ENCODE measurements at regions not wholly inside any gene's neighbourhood (a gene's known extent, or its start where the extent isn't known, plus 50 kb on each side); places are given as distances from the start of the nearest gene placed in this dataset.

- no peak for TF ChIP-seq CTCF (IDR thresholded peaks at IDR 0.05)
- H3K4me3 Mint-ChIP-seq, result no peak overlapping the region
- H3K9me3 Mint-ChIP-seq, result peaks cover 24% of the 10 kb centered on the region
- CTCF ChIA-PET, result no interaction called here
- POLR2A ChIA-PET, result no interaction called here
- DNase-seq, result no peak
- intact Hi-C loops (cut with micrococcal nuclease), result no loop called here
- no peaks in the 10 kb centered on the region for H3K36me3 Mint-ChIP-seq (ENCODE audit: low read depth)
- ATAC-seq, result no peak
- no peak overlapping the region for H3K27ac Mint-ChIP-seq
- no peaks in the 10 kb centered on the region for H3K4me1 Mint-ChIP-seq (ENCODE audit: low read depth)
- no peaks in the 10 kb centered on the region for H3K27me3 Mint-ChIP-seq
These were observed 1681.9 kb downstream of the TP53TG3F start for GRCh38 chr16:35141303-35141702.

- TF ChIP-seq CTCF (IDR thresholded peaks at IDR 0.05), result no peak
- intact Hi-C loops (cut with micrococcal nuclease), result no loop called here
- ATAC-seq (no peak), DNase-seq (no peak)
- Mint-ChIP-seq H3K27me3 (no peaks in the 10 kb centered on the region), H3K4me1 (ENCODE audit: low read depth) (no peaks in the 10 kb centered on the region), H3K36me3 (ENCODE audit: low read depth) (no peaks in the 10 kb centered on the region), H3K9me3 (peaks cover 25% of the 10 kb centered on the region), H3K27ac (no peak overlapping the region), H3K4me3 (no peak overlapping the region)
- POLR2A ChIA-PET, result no interaction called here
- CTCF ChIA-PET, result no interaction called here
These were observed 1682.9 kb downstream of the TP53TG3F start for GRCh38 chr16:35142147-35142808.

- Mint-ChIP-seq H3K36me3 (ENCODE audit: low read depth) (no peaks in the 10 kb centered on the region), H3K9me3 (peaks cover 25% of the 10 kb centered on the region), H3K4me3 (no peak overlapping the region), H3K27ac (no peak overlapping the region), H3K4me1 (ENCODE audit: low read depth) (no peaks in the 10 kb centered on the region), H3K27me3 (no peaks in the 10 kb centered on the region)
- ChIA-PET POLR2A (no interaction called here), CTCF (no interaction called here)
- no peak for ATAC-seq
- no peak for DNase-seq
- intact Hi-C loops (cut with micrococcal nuclease), result no loop called here
- TF ChIP-seq CTCF (IDR thresholded peaks at IDR 0.05), result no peak
These were observed 1683.4 kb downstream of the TP53TG3F start for GRCh38 chr16:35142809-35143192.

GRCh38 chr16:35144212-35144932 is 1685.0 kb downstream of the TP53TG3F start:
- no peak for TF ChIP-seq CTCF (IDR thresholded peaks at IDR 0.05)
- Mint-ChIP-seq H3K4me3 (no peak overlapping the region), H3K27ac (no peak overlapping the region), H3K4me1 (ENCODE audit: low read depth) (no peaks in the 10 kb centered on the region), H3K9me3 (peaks cover 26% of the 10 kb centered on the region), H3K36me3 (ENCODE audit: low read depth) (no peaks in the 10 kb centered on the region), H3K27me3 (no peaks in the 10 kb centered on the region)
- DNase-seq (no peak), ATAC-seq (no peak)
- ChIA-PET CTCF (no interaction called here), POLR2A (no interaction called here)
- intact Hi-C loops (cut with micrococcal nuclease), result no loop called here

- intact Hi-C loops (cut with micrococcal nuclease), result no loop called here
- Mint-ChIP-seq H3K4me3 (no peak overlapping the region), H3K36me3 (ENCODE audit: low read depth) (no peaks in the 10 kb centered on the region), H3K27ac (no peak overlapping the region), H3K4me1 (ENCODE audit: low read depth) (no peaks in the 10 kb centered on the region), H3K9me3 (peaks cover 19% of the 10 kb centered on the region), H3K27me3 (no peaks in the 10 kb centered on the region)
- no peak for ATAC-seq
- CTCF ChIA-PET, result no interaction called here
- POLR2A ChIA-PET, result no interaction called here
- DNase-seq, result no peak
- TF ChIP-seq CTCF (IDR thresholded peaks at IDR 0.05), result no peak
These were observed 1686.8 kb downstream of the TP53TG3F start for GRCh38 chr16:35146031-35146710.

All from activated CD8-positive, alpha-beta T cell treated with anti-CD3 and anti-CD28 coated beads for 36 hours (primary cell).